GM12872 (cell line): ENCODE measurements at regions not wholly inside any gene's neighbourhood (a gene's known extent, or its start where the extent isn't known, plus 50 kb on each side); places are given as distances from the start of the nearest gene placed in this dataset.

ENCODE experiments used
- TF ChIP-seq, protein P1 (sequence below): IDR thresholded peaks from 3 replicates; pipeline ENCODE4 v1.5.1; 2011; ENCODE audit warnings: low read depth, mild to moderate bottlenecking, low read length, moderate library complexity; ENCODE audit not compliant: insufficient read depth

DNA sequence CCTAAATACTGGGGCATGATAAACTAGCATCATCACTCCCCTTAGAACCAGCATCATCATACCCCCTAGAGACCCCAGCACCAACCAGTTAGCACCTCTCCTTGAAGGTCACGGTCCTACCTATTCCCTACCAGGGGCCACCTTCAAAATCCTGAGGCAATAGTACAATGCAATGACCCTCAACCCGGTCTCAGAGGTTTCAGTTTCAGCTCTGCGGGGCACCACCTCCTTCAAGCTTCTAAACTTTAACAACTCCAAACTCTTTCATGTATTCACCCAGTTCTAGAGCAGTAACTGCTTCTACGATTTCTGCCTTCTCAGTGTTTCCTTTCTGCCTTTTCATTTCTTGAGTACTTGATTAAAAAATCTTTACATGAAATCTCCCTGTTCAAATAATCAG is 130.1 kb upstream of the EPB41L4A start:
- TF ChIP-seq, protein P1, sequence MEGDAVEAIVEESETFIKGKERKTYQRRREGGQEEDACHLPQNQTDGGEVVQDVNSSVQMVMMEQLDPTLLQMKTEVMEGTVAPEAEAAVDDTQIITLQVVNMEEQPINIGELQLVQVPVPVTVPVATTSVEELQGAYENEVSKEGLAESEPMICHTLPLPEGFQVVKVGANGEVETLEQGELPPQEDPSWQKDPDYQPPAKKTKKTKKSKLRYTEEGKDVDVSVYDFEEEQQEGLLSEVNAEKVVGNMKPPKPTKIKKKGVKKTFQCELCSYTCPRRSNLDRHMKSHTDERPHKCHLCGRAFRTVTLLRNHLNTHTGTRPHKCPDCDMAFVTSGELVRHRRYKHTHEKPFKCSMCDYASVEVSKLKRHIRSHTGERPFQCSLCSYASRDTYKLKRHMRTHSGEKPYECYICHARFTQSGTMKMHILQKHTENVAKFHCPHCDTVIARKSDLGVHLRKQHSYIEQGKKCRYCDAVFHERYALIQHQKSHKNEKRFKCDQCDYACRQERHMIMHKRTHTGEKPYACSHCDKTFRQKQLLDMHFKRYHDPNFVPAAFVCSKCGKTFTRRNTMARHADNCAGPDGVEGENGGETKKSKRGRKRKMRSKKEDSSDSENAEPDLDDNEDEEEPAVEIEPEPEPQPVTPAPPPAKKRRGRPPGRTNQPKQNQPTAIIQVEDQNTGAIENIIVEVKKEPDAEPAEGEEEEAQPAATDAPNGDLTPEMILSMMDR, result no peak

DNA sequence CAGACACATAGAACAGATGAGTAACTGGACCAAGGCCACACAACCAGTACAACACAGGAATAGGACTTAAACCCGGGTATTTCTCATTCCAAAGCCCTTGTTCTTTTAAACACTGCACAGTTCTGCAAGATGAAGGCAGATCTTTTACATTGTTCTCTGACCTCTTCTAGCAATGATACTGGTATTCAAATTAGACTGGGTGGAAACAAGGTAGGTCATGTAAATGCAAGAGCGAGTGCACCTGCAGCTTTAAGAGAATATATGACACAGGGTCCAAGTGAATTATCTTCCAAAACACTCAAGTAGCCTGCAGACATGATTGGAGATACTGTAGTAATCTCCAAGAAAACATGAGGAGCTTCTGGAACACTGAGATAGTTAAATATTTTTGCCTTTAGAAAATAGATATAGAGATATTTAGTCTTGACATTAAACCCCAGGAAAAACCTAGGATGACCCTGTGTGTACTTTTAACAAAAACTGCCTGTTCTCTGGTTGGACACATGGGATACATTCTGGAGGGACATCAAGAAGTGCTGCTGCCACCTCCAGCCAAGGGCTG is 130.6 kb upstream of the EPB41L4A start:
- TF ChIP-seq, protein P1, result no peak

- TF ChIP-seq, protein P1, result peak; percentile 63
Measured at GRCh38 chr5:112551419-112552032, 132.4 kb upstream of the EPB41L4A start.

- TF ChIP-seq, protein P1, result no peak
Measured at GRCh38 chr5:112552216-112552615, 133.1 kb upstream of the EPB41L4A start.

GRCh38 chr5:112552791-112553190 is 133.7 kb upstream of the EPB41L4A start:
- TF ChIP-seq, protein P1, result no peak

- TF ChIP-seq, protein P1, result no peak
Measured at GRCh38 chr5:112554101-112554977, 135.3 kb upstream of the EPB41L4A start.

DNA sequence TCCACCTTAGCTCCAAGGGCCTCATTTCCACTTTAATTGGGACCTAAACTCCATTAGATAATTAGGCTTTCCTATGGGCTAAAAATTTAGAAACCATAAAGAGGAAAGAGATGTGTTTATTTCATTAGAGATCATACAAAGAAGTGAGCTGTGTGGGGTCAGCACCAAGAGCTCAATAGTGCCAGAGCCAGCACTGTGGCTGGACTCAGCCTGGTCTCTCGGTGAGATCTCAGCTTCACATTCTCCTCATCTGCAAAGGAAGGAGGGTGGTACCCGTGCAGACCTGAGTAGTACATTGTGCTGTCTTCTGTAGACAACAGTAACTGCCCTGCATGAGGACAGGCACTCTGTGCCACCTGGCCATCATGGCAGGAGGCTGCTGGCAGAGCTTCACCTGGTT is 136.1 kb upstream of the EPB41L4A start:
- TF ChIP-seq, protein P1, result no peak
